ENCODE measurements at regions not wholly inside any gene's neighbourhood (a gene's known extent, or its start where the extent isn't known, plus 50 kb on each side); places are given as distances from the start of the nearest gene placed in this dataset.

GRCh38 chr2:221272729-221273128 lies 299.4 kb downstream of the EPHA4 start:
- Histone ChIP-seq H3K36me3 (replicated peaks in 1 of 2) (no peaks in the 10 kb centered on the region), H3K27me3 (no peaks in the 10 kb centered on the region), H3K27ac (no peak overlapping the region), H3K4me3 (no peak overlapping the region), H3K9me3 (replicated peaks in 1 of 3) (no peaks in the 10 kb centered on the region), H3K4me1 (replicated peaks in 1 of 2) (peaks cover 0 to 2% of the 10 kb centered on the region in 2 donors)
- DNase-seq = no peak
- WGBS, 4 donors = 75 to 89% (median 79%) methylated on average over 3 of the region's 3 CpGs
- intact Hi-C loops (cut with DNase I) = no loop called here
- TF ChIP-seq POLR2A (IDR thresholded peaks at IDR 0.05) = no peak
- TF ChIP-seq, protein P1, sequence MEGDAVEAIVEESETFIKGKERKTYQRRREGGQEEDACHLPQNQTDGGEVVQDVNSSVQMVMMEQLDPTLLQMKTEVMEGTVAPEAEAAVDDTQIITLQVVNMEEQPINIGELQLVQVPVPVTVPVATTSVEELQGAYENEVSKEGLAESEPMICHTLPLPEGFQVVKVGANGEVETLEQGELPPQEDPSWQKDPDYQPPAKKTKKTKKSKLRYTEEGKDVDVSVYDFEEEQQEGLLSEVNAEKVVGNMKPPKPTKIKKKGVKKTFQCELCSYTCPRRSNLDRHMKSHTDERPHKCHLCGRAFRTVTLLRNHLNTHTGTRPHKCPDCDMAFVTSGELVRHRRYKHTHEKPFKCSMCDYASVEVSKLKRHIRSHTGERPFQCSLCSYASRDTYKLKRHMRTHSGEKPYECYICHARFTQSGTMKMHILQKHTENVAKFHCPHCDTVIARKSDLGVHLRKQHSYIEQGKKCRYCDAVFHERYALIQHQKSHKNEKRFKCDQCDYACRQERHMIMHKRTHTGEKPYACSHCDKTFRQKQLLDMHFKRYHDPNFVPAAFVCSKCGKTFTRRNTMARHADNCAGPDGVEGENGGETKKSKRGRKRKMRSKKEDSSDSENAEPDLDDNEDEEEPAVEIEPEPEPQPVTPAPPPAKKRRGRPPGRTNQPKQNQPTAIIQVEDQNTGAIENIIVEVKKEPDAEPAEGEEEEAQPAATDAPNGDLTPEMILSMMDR (IDR thresholded peaks at IDR 0.05) = no peak

DNA sequence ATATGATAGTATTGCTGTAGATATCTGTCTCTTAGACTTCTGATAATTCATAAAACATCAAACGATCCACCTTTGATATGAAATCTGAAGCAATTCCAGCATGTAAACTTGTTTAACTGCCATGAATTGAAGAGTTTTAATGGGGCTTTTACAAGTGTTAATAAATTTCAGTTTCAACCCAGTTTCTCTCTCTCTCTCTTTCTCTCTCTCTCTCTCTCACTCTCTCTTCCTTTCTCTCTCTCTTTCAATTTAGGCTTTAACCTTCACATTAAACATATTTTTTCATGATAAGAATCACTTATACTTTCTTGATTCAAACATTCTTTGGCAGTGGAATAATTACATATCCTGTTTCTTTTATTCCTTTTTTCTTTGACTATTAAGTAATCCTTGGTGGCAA lies 296.1 kb downstream of the EPHA4 start:
- H3K27ac ChIP-seq = no peak overlapping the region
- no peak for DNase-seq
- no peaks in the 10 kb centered on the region for H3K36me3 ChIP-seq (replicated peaks in 1 of 2)
- no peak overlapping the region for H3K4me3 ChIP-seq
- H3K4me1 ChIP-seq (replicated peaks in 1 of 2) = no peaks in the 10 kb centered on the region
- H3K27me3 ChIP-seq = no peaks in the 10 kb centered on the region
- no peaks in the 10 kb centered on the region for H3K9me3 ChIP-seq (replicated peaks in 1 of 3)
- 53 to 83% (median 69%) methylated on average over 1 of the region's 1 CpG for WGBS, 4 donors
- TF ChIP-seq, protein P1 (IDR thresholded peaks at IDR 0.05) = no peak
- TF ChIP-seq POLR2A (IDR thresholded peaks at IDR 0.05) = no peak
- intact Hi-C loops (cut with DNase I) = no loop called here

DNA sequence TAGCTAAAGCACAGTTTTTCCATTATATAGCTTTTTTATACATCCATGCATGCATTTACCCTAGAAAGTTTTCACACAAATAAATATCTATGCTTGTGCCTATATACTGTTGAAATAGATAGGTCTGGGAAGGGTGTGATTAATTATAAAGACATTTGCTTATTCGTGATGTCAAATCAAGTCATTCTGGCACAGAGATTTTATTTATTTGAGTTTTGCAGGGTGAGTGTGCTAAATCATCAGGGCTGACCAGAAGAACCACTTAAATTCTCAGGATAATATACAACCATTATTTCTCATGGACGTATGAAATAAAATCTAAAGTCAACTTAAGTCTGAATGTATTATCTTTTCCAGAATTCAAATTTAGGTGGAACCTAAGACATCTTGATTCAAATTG lies 295.5 kb downstream of the EPHA4 start:
- Histone ChIP-seq H3K4me1 (replicated peaks in 1 of 2) (no peaks in the 10 kb centered on the region), H3K36me3 (replicated peaks in 1 of 2) (no peaks in the 10 kb centered on the region), H3K9me3 (replicated peaks in 1 of 3) (no peaks in the 10 kb centered on the region), H3K4me3 (no peak overlapping the region), H3K27me3 (no peaks in the 10 kb centered on the region), H3K27ac (no peak overlapping the region)
- 75 to 90% (median 82%) methylated on average over 2 of the region's 2 CpGs for WGBS, 4 donors
- TF ChIP-seq POLR2A (IDR thresholded peaks at IDR 0.05) = no peak
- TF ChIP-seq, protein P1 (IDR thresholded peaks at IDR 0.05) = no peak
- intact Hi-C loops (cut with DNase I) = no loop called here
- no peak for DNase-seq

GRCh38 chr2:221282386-221282785 lies 289.7 kb downstream of the EPHA4 start:
- 92 to 96% (median 93%) methylated on average over 4 of the region's 4 CpGs for WGBS, 4 donors
- no peak overlapping the region for H3K27ac ChIP-seq
- intact Hi-C loops (cut with DNase I) = no loop called here
- no peak for DNase-seq
- H3K4me1 ChIP-seq (replicated peaks in 1 of 2) = no peaks in the 10 kb centered on the region
- no peaks in the 10 kb centered on the region for H3K27me3 ChIP-seq
- H3K4me3 ChIP-seq = no peak overlapping the region
- no peaks in the 10 kb centered on the region for H3K36me3 ChIP-seq (replicated peaks in 1 of 2)
- no peak for TF ChIP-seq POLR2A (IDR thresholded peaks at IDR 0.05)
- TF ChIP-seq, protein P1 (IDR thresholded peaks at IDR 0.05) = no peak
- H3K9me3 ChIP-seq (replicated peaks in 1 of 3) = no peaks in the 10 kb centered on the region
